Right ventricle myocardium superior (tissue), 1 donor: ENCODE measurements at regions not wholly inside any gene's neighbourhood (a gene's known extent, or its start where the extent isn't known, plus 50 kb on each side); places are given as distances from the start of the nearest gene placed in this dataset.

Experiments
- ATAC-seq: fragments of 200-7000 bp; cut with Tn5 transposase; one replicate; pipeline ENCODE4 v1.9.1; 2020; ENCODE audit warnings: mild to moderate bottlenecking; ENCODE audit not compliant: poor library complexity
- DNase-seq: peaks from one replicate; pipeline ENCODE4 v3.0.0-alpha.2; 2020
- intact Hi-C: fragments of 100-400 bp; cut with DNase I; formaldehyde crosslinking; loops from one replicate; pipeline ENCODE4 v1.11.2; 2022
- donor health status: DM: no; HTN: yes; CAD: no; lungs with severe emphysema.

DNA sequence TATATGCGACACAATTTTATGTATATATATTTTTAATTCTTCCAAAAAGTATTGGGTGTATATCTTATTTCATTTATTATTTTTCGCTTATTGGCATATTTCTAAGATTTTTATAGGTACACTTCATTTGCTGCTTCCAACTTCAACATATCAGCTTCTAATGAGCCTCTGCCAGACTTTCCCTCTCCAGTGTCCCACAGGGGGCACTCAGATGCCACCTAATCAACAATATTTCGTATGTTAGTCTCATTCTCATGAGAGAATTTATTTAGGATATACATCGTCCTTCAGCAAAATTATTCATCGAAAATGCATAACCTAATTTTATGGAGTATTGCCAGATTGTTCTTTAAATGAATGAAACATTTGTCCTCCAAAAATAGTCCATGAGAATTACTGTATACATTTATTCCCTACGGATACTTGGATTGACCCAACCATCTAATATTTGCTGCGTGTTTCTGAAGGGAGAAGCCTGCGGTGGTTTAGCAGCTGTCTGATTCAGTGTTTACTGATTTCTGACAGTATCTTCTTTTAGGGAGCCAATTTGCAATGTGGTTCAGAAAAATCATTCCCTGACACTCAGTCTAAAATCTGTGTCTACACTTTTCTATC, 100.6 kb upstream of the SELENOP start:
- DNase-seq (no peak), ATAC-seq (no peak)
- intact Hi-C loops: no loop called here

DNA sequence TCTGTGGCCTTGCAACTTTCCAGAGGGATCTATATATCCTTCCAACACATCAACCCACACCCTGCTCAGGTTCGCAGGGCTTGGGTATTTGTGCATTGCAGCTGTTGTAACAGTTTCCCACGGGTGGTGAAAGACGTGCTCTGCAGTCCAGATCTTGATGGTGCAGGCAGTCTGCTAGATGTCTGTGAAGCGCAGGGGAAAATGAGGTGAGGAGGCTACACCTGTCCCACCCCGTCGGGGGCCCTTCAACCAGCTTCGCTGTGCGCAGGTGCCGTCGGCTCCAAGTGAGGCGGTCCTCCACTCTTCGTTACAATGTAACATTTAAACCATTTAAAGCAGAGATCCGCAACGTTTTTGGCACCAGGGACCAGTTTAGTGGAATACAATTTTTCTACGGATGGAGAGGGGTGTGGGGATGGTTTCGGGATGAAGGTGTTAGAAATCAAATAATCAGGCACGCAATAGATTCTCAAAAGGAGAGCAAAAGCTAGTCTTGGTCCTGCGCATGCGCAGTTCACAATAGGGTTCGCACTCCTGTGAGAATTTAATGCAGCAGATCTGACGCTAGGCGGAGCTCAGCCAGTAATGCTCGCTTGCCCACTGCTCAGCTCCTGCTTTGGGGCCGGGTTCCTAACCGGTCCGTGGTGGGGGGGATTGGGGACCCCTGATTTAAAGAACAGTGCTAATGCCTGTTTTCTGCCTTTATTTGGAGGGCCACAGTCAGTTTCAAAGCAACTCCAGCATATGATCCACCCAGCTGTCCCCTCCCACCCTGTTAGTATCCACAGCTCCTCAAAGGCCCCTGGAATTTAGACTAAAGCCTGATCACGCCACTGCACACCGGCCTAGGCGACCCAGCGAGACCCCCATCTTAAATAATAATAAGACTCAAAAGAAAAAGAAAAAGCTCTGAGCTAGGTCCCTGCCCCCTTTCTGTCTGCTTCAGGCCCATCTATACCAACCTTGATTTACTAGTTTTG, 97.1 kb upstream of the SELENOP start:
- peak; percentile 94 for DNase-seq
- intact Hi-C loops: no loop called here
- peak; percentile 96 for ATAC-seq

DNA sequence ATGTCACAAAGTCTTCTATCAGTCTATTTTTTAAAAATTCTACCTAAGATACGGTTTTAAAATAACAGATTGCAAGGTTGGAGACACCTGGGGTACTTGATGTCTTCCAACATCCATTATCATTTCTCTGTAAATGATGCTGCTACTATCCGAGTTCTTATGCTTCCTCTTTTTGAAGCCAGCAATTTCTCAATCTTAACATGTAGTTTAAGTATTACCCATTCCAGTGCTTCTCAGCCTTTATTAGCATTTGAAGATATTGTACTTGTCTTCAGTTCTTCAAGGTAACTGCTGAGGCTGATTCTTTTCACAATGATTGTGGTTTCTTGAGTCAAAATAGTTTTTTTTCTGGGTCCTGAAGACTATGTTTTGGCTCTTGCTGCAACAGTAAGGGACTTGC, 96.4 kb upstream of the SELENOP start:
- intact Hi-C loops: no loop called here

DNA sequence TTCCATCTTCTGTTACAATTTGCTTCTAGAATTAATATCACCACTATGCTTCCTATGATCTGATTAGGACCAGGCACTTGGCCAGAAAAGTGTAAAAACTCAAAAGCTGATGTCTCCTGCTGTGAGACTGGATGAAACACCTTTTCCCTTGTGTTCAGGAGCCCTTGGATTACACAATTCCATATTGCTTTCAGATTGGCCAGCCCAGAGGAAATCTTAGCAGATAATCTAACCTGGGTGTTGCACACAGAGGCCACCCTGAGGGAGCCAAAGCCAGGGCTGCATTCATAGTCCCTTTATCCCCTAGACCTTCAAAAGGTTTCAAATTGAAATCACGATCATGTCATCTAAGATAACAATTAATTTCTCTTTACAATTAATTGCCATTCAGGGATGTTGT, 94.1 kb upstream of the SELENOP start:
- intact Hi-C loops: no loop called here
- ATAC-seq (no peak), DNase-seq (no peak)

More for the DNA sequence above, 96.4 kb upstream of the SELENOP start:
- DNase-seq (no peak), ATAC-seq (no peak)

DNA sequence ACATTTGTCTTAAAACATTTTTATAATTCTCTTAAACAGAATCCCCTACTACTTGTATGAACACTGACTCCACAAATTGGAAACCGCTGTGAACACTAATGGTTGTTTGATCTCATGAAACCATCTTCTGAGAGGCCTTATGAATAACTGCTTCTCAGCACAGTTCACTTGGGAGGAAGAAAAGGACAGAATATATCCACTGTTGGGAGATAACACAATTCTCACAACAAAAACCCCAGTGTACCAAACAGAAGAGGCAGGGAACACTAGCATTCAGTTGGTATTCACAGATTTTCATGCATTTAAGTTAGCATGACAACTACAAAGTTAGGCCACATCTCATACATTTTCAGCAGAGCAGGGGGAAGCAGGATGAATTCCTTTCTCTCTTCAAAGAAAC, 89.0 kb upstream of the SELENOP start:
- intact Hi-C loops: no loop called here
- no peak for ATAC-seq

DNA sequence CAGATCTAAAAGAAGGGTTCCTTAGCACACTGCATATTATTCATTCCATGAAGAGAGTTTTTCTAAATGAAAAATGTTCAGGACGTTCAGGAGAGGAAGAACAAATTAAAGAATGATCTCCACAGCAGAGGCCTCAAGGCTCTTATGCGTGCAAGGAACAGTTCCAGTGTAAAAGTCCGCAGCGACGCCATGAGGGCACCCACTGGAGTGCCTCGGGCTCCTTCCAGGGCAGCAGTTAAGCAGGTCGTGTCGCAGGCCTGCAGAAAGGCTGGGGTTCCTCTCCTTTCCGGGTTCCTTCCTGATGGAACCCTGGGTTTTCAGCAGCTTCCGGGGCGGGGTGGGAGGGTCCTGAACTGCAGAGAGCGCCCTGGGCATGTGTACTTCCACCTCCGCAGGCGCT, 87.1 kb upstream of the SELENOP start:
- ATAC-seq (no peak), DNase-seq (no peak)
- intact Hi-C loops: no loop called here

More for the DNA sequence above, 89.0 kb upstream of the SELENOP start:
- no peak for DNase-seq

DNA sequence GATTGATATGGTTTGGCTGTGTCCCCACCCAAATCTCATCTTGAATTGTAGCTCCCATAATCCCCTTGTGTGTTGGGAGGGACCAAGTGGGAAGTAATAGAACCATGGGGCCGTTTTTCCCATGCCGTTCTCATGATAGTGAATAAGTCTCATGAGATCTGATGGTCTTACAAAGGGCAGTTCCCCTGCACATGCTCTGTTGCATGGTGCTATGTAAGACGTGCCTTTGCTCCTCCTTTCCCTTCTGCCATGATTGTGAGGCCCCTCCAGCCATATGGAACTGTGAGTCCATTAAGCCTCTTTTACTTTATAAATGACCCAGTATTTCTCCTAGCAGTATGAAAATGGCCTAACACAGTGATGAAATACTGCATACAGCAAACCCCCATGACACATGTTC, 84.8 kb upstream of the SELENOP start:
- DNase-seq (no peak), ATAC-seq (no peak)
- intact Hi-C loops: no loop called here

DNA sequence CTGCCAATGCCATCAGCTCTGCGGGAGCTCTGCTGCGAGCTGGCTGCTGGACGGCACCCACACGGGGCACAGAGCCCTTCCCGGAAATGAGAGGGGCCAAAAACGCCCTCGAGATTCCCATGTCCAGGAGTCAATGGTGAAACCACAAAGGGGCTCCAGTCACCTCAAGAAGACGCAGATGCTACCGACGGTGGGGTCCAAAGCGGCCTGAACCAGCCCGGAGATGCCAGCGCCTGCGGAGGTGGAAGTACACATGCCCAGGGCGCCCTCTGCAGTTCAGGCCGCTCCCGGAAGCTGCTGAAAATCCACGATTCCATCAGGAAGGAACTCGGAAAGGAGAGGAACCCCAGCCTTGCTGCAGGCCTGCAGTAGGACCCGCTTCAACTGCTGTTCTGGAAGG, 82.4 kb upstream of the SELENOP start:
- ATAC-seq (no peak), DNase-seq (peak; percentile 59)
- intact Hi-C loops: no loop called here

DNA sequence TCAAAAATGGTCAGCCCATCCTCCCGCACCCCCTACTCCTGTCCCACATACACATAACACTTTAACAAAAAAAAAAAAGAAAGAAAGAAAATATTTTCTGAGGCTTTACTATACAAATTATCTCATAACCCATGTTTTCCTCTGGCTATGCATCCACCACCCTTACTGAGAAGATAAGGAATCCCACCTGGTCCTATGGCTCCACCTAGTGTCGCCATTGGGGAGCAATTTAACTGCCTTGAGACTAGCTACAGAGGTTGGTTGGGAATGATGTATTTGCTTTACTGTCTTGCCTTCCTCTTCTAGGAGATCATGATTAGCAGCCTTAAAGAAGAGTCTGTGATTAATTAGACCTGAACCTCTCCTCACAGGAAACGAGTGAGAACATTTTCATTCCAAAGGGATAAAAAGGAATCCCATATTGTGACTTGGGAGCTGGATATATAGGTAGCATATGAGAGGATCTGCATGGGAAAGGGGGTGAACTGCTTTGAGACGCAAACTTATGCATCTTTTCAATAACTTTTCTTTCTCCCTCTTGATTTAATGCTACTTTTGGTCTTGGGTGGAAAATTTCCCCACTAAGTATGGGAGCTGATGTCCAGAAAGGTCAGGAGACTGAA, 77.7 kb upstream of the SELENOP start:
- DNase-seq (peak; percentile 67), ATAC-seq (peak; percentile 94)
- intact Hi-C loops: loop anchor here (5.0 to 10.0 kb wide), 2 partner anchors 82 to 115 kb away; no protein-coding TSS in a partner anchor

DNA sequence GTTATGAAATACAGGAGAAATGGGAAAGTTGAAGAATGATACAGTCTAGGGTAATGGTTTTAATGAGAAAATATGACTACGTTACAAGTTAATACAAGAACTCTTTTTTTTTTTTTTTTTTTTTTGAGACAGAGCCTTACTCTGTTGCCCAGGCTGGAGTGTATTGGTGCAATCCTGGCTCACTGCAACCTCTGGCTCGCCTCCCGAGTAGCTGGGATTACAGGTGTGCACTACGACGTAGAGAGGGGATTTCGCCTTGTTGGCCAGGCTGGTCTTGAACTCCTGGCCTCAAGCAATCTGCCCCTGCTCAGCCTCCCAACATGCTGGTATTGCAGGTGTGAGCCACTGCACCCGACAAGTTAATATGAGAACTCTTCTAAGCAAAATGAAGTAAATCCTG, 77.1 kb upstream of the SELENOP start:
- DNase-seq (no peak), ATAC-seq (no peak)
- intact Hi-C loops: loop anchor here (5.0 to 10.0 kb wide), 2 partner anchors 81 to 114 kb away; no protein-coding TSS in a partner anchor

DNA sequence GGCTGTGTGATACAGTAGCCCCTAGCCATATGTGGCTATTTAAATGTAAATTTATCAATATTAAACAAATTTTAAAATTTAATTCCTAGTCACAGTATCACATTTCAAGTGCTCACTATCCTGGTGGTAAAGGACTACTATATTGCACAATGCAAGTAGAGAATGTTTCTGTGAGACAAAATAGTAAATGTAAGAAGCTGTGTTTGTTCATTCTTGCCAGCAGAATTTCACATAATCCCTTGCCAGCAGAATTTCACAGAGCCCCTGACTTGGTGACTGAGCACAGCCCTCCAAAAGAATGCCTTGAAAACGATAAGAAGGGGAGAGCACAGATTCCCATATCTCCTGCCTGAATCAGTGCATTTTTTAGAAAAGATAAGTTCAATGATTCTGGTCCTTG, 75.9 kb upstream of the SELENOP start:
- no peak for ATAC-seq
- intact Hi-C loops: loop anchor here (5.0 to 10.0 kb wide), 2 partner anchors 80 to 113 kb away; no protein-coding TSS in a partner anchor
- no peak for DNase-seq

DNA sequence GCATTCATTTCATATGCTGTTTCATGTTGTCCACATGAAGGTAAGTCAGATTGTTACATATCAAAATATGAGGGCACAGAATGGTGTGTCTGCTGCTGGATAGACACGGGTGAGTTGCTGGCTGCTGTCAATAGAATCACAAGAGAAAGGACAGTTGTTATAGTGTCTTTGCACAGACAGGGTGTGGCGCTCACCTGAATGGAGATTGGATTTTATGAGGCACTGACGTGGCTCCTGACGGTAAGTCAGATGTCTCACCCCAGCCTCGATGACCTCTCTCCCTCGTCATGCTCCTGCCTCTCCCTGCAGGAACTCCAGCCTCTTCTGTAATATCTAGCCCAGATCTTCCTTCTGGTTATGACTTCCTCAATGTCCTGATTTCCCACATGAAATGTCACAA, 75.4 kb upstream of the SELENOP start:
- intact Hi-C loops: loop anchor here (5.0 to 10.0 kb wide), 2 partner anchors 80 to 112 kb away; no protein-coding TSS in a partner anchor
- DNase-seq (no peak), ATAC-seq (peak; percentile 26)

DNA sequence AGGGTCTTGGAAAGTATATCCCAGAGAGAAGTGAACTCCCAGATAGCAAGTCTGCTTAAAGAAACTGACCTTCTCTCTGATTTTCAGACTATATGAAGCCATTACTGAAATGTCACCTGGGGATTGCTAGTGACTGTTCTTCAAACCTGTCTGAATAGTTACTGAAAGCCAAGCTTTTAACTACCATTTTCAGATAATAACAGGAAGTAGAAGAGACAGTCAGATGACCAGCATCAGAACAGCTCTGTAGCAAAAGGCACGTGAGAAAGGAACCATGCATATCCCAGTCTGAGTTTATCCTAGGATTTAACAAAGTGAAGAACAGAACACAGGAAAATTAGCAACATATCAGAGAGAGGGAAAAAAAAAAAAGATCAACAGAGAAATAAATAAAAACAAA, 74.9 kb upstream of the SELENOP start:
- ATAC-seq (no peak), DNase-seq (no peak)
- intact Hi-C loops: loop anchor here (5.0 to 10.0 kb wide), 2 partner anchors 79 to 112 kb away; no protein-coding TSS in a partner anchor

DNA sequence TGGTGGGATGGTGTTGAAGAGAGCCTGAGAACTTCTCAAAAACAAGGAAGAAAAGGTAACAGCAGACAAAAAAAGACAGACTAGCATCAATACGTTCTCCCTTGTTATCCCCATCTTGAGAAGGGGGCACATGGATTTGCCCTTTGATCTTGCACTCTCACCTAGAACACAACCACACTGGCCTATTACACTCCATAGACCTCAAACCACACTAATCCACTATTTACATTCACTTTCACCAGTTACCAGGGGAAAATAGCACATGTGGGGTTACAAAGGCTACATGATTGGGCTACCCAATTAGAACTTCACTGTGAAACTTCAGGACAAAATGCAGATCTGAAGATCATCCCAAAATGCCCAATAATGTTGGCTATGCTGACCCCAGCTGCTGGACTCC, 72.6 kb upstream of the SELENOP start:
- intact Hi-C loops: loop anchor here (10.0 kb wide), 1 partner anchor 110 kb away; no protein-coding TSS in a partner anchor
- DNase-seq (no peak), ATAC-seq (no peak)

DNA sequence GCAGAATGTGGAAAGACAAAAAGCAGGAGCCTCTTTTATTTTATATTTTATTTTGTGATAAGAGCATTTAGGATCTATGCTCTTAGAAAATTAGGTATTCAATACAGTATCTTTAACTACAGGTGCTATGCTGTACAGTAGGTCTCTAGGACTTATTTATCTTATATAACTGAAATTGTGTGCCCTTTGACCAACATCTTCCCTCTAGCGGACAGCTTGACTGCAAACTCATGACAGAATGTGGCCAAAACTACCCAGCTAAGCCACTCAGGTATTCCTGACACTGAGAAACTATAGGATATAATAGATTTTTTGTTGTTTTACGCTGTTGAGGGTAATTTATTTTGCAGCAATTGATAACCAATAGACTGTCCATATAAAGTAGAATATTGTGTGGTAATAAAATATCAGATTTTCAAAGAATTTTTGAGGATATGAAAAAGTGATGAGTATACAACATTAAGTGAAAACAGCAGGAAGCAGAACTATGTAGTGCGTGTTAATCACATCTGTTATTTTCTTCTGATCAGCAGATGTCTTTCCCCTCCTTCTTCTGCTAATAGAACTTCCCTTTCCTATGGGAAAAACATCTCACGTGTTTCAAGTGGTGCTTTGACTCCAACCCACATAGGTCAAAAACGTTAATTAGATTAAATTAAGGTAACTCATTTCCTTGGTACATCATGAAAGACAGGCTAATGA, 69.9 kb upstream of the SELENOP start:
- peak; percentile 62 for ATAC-seq
- intact Hi-C loops: loop anchor here (10.0 kb wide), 1 partner anchor 107 kb away; no protein-coding TSS in a partner anchor

DNA sequence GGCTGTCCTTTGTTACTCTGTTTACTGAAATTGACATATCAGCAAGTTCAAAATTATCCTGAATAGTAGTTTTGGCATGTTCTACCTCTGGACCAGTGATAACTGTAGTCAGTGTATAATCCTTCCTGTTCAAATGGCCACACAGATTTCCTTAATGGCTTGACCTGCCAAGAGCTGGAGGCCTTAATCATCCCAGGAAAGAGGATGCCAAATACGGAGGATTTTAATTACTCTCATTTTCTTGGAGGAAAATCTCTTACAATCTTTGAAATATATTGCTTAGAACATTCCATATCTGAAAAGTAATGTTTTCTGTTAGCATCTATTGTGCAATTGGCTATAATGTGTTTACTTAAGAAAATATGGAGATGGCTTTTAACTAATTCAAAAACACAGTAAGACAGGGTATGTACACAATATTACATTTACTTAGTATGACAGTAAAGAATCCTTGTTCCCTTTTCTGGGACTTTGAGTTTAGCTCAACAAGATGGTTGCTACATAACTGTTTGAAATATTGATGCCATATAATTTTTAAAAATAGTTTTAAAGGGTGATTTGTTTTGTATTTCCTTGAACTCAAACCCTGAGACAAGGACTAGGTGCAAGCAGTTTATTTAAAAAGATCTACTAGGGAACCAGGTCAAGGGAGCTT, 68.9 kb upstream of the SELENOP start:
- no peak for ATAC-seq
- intact Hi-C loops: loop anchor here (10.0 kb wide), 1 partner anchor 106 kb away; no protein-coding TSS in a partner anchor
- no peak for DNase-seq

More for the DNA sequence above, 69.9 kb upstream of the SELENOP start:
- DNase-seq: no peak

DNA sequence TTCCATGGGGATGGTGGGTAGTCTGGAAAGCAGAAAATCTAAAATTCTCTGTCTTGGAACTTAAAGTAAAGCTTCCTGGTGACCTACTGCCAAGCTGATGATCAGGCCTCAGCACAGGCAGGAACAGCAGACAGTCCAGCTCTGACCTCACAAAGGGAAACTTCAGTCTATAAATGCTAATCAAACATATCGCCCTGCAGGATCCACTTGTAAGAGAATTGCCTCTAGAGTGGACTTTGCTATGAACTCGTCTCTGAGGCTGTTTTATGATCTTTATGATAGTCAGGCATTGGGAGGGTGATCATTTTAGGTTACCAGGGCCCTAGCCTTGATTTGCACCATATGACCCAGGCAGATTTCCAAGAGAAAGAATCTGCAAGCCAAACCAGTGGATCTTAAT, 67.6 kb upstream of the SELENOP start:
- DNase-seq: no peak
- intact Hi-C loops: no loop called here
- no peak for ATAC-seq

DNA sequence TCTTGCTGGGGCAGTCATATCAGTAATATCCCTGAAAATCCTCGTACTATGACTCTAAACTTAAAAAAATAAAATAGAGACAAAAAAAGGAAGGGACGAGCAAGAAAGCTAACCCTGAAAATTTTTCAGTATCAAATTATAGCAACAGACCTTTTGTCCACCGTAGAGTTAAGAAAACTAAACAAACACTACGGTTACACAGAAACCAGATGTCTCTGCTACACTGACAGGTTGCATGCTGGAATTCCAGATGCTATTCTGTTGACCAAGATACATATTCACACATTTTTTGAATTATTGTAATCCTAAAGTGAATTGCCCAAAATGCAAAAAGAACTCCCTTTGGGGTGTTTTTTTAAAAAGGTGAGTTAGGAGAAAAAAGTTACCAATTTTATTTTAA, 66.9 kb upstream of the SELENOP start:
- intact Hi-C loops: no loop called here
- no peak for ATAC-seq
- DNase-seq: no peak
